OCI-LY7 (cell line): ENCODE measurements at regions not wholly inside any gene's neighbourhood (a gene's known extent, or its start where the extent isn't known, plus 50 kb on each side); places are given as distances from the start of the nearest gene placed in this dataset.

ENCODE experiments used
- CTCF ChIP-seq: fragments of 200-600 bp; sonication (generic); conservative IDR thresholded peaks from 2 replicates; pipeline ENCODE4 v1.5.1; 2014; ENCODE audit warnings: mild to moderate bottlenecking, antibody characterized with exemption, low read length, moderate library complexity, mixed read lengths
- EZH2phosphoT487 ChIP-seq: fragments of 200-600 bp; sonication (generic); IDR thresholded peaks from 2 replicates; pipeline ENCODE4 v1.6.1; 2018; ENCODE audit warnings: low read depth, borderline replicate concordance, mild to moderate bottlenecking, mixed run types, antibody characterized with exemption, low read length, moderate library complexity, mixed read lengths

GRCh38 chr1:157376681-157377080 lies 175.6 kb downstream of the FCRL5 start:
- TF ChIP-seq CTCF (no peak), EZH2phosphoT487 (no peak)
